ENCODE measurements at regions not wholly inside any gene's neighbourhood (a gene's known extent, or its start where the extent isn't known, plus 50 kb on each side); places are given as distances from the start of the nearest gene placed in this dataset.
"Not testable (repeated sequence)": the region's sequence is repeated elsewhere in the genome, so short reads cannot be mapped to it uniquely, and the experiment has no call there.

- no peak overlapping the region for H3K4me3 ChIP-seq (ENCODE audit: low read depth, low read length)
- DNase-seq (ENCODE audit: low read depth in 4 of 6, low spot score in 6 of 6): no peak
- 92% methylated on average over 20 of the region's 23 CpGs for whole genome bisulfite sequencing (ENCODE audit: insufficient coverage)
Observed at GRCh38 chr1:4127592-4128140, 227.6 kb upstream of the C1orf174 start.

DNA sequence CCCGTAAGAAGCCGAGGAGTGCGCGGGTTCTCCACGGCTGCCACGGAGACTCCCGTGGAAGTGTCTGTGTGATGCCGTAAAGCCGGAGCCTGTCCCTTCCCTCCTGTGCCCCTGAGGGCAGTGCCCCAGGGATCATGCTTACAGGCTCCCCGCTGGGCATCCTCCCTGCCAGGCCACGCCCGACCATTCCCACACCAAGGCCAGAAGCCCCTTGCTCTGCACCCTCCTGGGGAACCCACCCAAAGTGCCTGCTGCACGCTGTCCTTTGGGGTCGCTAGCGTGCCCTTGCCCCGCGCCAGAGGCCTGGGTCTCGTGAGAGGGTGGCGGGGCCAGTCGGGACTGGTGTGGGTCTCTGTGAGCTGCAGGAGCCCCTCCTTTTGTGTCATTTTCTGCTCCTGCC, 228.5 kb upstream of the C1orf174 start:
- Histone ChIP-seq H3K27ac (ENCODE audit: low read depth, low read length) (no peak overlapping the region), H3K36me3 (ENCODE audit: control insufficient read depth, insufficient read depth, low read length) (no peaks in the 10 kb centered on the region), H3K4me1 (ENCODE audit: control insufficient read depth, insufficient read depth, low read length) (peaks cover 20% of the 10 kb centered on the region), H3K27me3 (ENCODE audit: control insufficient read depth, insufficient read depth, low read length) (no peaks in the 10 kb centered on the region), H3K4me3 (ENCODE audit: low read depth, low read length) (no peak overlapping the region), H3K9me3 (ENCODE audit: control insufficient read depth, insufficient read depth, low read length) (no peaks in the 10 kb centered on the region)
- WGBS (ENCODE audit: insufficient coverage): 94% methylated on average over 20 of the region's 20 CpGs
- DNase-seq (ENCODE audit: low read depth in 4 of 6, low spot score in 6 of 6): no peak

More at GRCh38 chr1:4127592-4128140, 227.6 kb upstream of the C1orf174 start:
- Histone ChIP-seq H3K27me3 (ENCODE audit: control insufficient read depth, insufficient read depth, low read length) (no peaks in the 10 kb centered on the region), H3K27ac (ENCODE audit: low read depth, low read length) (no peak overlapping the region), H3K36me3 (ENCODE audit: control insufficient read depth, insufficient read depth, low read length) (no peaks in the 10 kb centered on the region), H3K9me3 (ENCODE audit: control insufficient read depth, insufficient read depth, low read length) (no peaks in the 10 kb centered on the region), H3K4me1 (ENCODE audit: control insufficient read depth, insufficient read depth, low read length) (peaks cover 10% of the 10 kb centered on the region)

GRCh38 chr1:4129693-4130092, 229.6 kb upstream of the C1orf174 start:
- Histone ChIP-seq H3K27me3 (ENCODE audit: control insufficient read depth, insufficient read depth, low read length) (no peaks in the 10 kb centered on the region), H3K4me1 (ENCODE audit: control insufficient read depth, insufficient read depth, low read length) (peaks cover 25% of the 10 kb centered on the region), H3K4me3 (ENCODE audit: low read depth, low read length) (no peak overlapping the region), H3K27ac (ENCODE audit: low read depth, low read length) (no peak overlapping the region), H3K9me3 (ENCODE audit: control insufficient read depth, insufficient read depth, low read length) (no peaks in the 10 kb centered on the region), H3K36me3 (ENCODE audit: control insufficient read depth, insufficient read depth, low read length) (no peaks in the 10 kb centered on the region)
- no peak for DNase-seq (ENCODE audit: low read depth in 4 of 6, low spot score in 6 of 6)
- WGBS (ENCODE audit: insufficient coverage): 92% methylated on average over 11 of the region's 11 CpGs

- Histone ChIP-seq H3K4me1 (ENCODE audit: control insufficient read depth, insufficient read depth, low read length) (peaks cover 25% of the 10 kb centered on the region), H3K4me3 (ENCODE audit: low read depth, low read length) (no peak overlapping the region), H3K36me3 (ENCODE audit: control insufficient read depth, insufficient read depth, low read length) (no peaks in the 10 kb centered on the region), H3K27ac (ENCODE audit: low read depth, low read length) (no peak overlapping the region), H3K27me3 (ENCODE audit: control insufficient read depth, insufficient read depth, low read length) (no peaks in the 10 kb centered on the region), H3K9me3 (ENCODE audit: control insufficient read depth, insufficient read depth, low read length) (no peaks in the 10 kb centered on the region)
- DNase-seq (ENCODE audit: low read depth in 4 of 6, low spot score in 6 of 6): no peak
- 89% methylated on average over 6 of the region's 6 CpGs for WGBS (ENCODE audit: insufficient coverage)
Observed at GRCh38 chr1:4130096-4130495, 230.0 kb upstream of the C1orf174 start.

DNA sequence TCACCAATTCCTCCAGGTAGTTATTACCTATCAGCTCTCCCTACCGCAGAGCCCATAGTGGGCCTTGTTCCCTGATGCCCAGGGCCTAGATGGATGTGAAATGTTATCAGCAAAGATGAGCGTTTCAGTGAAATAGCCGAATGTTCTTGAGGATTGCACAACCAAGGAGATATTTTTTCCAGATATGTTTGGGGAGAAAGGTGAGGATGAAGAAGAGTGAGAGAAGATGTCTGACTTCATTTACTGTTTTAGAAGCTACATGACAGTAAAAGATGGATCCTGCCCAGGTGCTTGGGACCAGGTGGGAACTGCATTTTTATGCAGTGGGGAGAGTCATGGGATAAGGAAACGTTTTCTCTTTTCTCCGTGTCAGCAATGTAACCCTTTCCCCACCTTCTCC, 231.7 kb upstream of the C1orf174 start:
- DNase-seq (ENCODE audit: low read depth in 4 of 6, low spot score in 6 of 6): no peak
- H3K27ac ChIP-seq (ENCODE audit: low read depth, low read length): no peak overlapping the region
- H3K4me1 ChIP-seq (ENCODE audit: control insufficient read depth, insufficient read depth, low read length): peaks cover 24% of the 10 kb centered on the region
- no peaks in the 10 kb centered on the region for H3K27me3 ChIP-seq (ENCODE audit: control insufficient read depth, insufficient read depth, low read length)
- no peaks in the 10 kb centered on the region for H3K36me3 ChIP-seq (ENCODE audit: control insufficient read depth, insufficient read depth, low read length)
- H3K4me3 ChIP-seq (ENCODE audit: low read depth, low read length): no peak overlapping the region
- H3K9me3 ChIP-seq (ENCODE audit: control insufficient read depth, insufficient read depth, low read length): no peaks in the 10 kb centered on the region
- WGBS (ENCODE audit: insufficient coverage): 82% methylated on average over 2 of the region's 5 CpGs

DNA sequence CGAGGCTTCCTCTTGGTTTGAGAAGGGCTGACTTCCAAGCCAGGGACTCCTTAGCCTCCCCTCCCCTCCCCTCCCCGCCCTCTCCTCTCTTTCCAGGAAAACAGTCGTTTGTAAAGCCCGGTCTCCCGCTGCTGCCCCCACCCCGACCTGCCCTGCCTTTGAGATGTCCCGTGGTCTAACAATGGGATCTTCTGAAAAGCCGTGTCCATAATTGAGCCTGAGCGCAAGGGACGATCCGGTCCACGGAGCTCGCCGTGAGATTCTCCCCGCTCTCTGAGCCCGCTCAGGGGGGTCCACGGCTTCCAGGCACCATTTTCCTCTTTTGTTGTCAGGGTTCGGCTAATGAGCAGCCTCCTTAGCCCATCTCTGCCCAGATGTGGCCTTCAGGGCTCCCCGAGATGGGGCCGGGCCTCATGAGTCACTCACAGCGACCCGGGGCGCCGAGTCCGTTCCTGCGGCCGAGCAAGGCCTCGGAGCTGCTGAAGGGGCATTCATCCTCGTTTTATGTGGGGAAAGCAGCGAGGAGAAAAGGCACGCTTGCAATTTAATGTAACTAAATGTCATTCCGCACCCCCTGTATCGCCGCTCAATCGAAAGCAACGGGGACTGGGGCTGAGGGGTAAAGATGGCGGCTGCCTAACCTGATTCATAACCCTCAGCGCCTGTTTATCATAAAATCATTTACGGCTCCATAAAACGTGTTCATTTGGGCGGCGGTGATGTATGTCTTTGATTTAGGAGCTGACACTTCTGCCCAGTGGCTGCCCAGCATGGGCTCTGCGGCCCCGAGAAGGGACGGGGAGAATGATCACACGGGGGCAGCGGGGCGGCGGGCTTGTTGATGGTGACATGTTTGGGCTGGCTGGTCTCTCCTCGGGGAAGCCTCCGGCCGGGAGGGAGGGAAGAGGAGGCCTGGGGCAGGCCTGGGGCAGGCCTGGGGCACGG, 232.6 kb upstream of the C1orf174 start:
- DNase-seq (ENCODE audit: low read depth in 4 of 6, low spot score in 6 of 6): peak in 1 of 6 donors; percentile 67
- H3K9me3 ChIP-seq (ENCODE audit: control insufficient read depth, insufficient read depth, low read length): no peaks in the 10 kb centered on the region
- H3K27ac ChIP-seq (ENCODE audit: low read depth, low read length): no peak overlapping the region
- H3K4me3 ChIP-seq (ENCODE audit: low read depth, low read length): no peak overlapping the region
- H3K36me3 ChIP-seq (ENCODE audit: control insufficient read depth, insufficient read depth, low read length): no peaks in the 10 kb centered on the region
- H3K27me3 ChIP-seq (ENCODE audit: control insufficient read depth, insufficient read depth, low read length): no peaks in the 10 kb centered on the region
- H3K4me1 ChIP-seq (ENCODE audit: control insufficient read depth, insufficient read depth, low read length): peaks cover 25% of the 10 kb centered on the region
- whole genome bisulfite sequencing (ENCODE audit: insufficient coverage): 26% methylated on average over 41 of the region's 53 CpGs

- Histone ChIP-seq H3K27me3 (ENCODE audit: control insufficient read depth, insufficient read depth, low read length) (no peaks in the 10 kb centered on the region), H3K36me3 (ENCODE audit: control insufficient read depth, insufficient read depth, low read length) (no peaks in the 10 kb centered on the region), H3K27ac (ENCODE audit: low read depth, low read length) (no peak overlapping the region), H3K9me3 (ENCODE audit: control insufficient read depth, insufficient read depth, low read length) (no peaks in the 10 kb centered on the region), H3K4me1 (ENCODE audit: control insufficient read depth, insufficient read depth, low read length) (peaks cover 26% of the 10 kb centered on the region), H3K4me3 (ENCODE audit: low read depth, low read length) (no peak overlapping the region)
- 52% methylated on average over 8 of the region's 24 CpGs for WGBS (ENCODE audit: insufficient coverage)
- peak in 1 of 6 donors; percentile 54 for DNase-seq (ENCODE audit: low read depth in 4 of 6, low spot score in 6 of 6)
Observed at GRCh38 chr1:4133297-4133938, 233.3 kb upstream of the C1orf174 start.

DNA sequence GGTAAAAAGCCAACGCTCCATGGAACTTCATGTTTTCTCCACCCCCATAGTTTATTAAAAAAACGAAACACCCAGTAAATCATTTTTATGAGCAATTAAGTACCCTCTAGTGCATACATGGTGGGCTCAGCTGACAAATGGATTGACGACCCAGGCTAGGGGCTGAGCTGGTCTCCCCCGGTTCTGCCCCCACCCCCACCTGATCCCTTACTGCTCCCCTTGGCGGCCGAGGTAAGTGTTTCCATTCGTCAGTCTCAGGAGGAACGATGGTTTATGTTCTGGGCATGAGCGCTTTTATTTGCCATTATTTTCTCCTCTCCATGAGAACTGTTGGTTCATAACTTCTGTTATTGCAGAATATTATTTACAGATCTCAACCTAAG, 233.9 kb upstream of the C1orf174 start:
- H3K4me3 ChIP-seq (ENCODE audit: low read depth, low read length): no peak overlapping the region
- DNase-seq (ENCODE audit: low read depth in 4 of 6, low spot score in 6 of 6): peak in 1 of 6 donors; percentile 91
- H3K4me1 ChIP-seq (ENCODE audit: control insufficient read depth, insufficient read depth, low read length): peaks cover 26% of the 10 kb centered on the region
- 34% methylated on average over 3 of the region's 9 CpGs for WGBS (ENCODE audit: insufficient coverage)
- H3K27ac ChIP-seq (ENCODE audit: low read depth, low read length): no peak overlapping the region
- no peaks in the 10 kb centered on the region for H3K36me3 ChIP-seq (ENCODE audit: control insufficient read depth, insufficient read depth, low read length)
- H3K27me3 ChIP-seq (ENCODE audit: control insufficient read depth, insufficient read depth, low read length): no peaks in the 10 kb centered on the region
- no peaks in the 10 kb centered on the region for H3K9me3 ChIP-seq (ENCODE audit: control insufficient read depth, insufficient read depth, low read length)

DNA sequence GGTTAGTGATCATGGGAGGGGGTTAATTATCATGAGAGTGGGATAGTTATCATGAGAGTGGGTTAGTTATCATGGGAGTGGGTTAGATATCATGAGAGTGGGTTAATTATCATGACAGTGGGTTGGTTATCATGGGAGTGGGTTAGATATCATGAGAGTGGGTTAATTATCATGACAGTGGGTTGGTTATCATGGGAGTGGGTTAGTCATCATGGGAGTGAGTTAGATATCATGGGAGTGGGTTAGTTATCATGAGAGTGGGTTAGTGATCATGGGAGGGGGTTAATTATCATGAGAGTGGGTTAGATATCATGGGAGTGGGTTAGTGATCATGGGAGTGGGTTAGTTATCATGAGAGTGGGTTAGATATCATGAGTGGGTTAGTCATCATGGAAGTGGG, 235.8 kb upstream of the C1orf174 start:
- H3K4me1 ChIP-seq (ENCODE audit: control insufficient read depth, insufficient read depth, low read length): peaks cover 26% of the 10 kb centered on the region
- not testable (repeated sequence) for H3K27me3 ChIP-seq (ENCODE audit: control insufficient read depth, insufficient read depth, low read length); DNase-seq (ENCODE audit: low read depth in 4 of 6, low spot score in 6 of 6); H3K36me3 ChIP-seq (ENCODE audit: control insufficient read depth, insufficient read depth, low read length); H3K27ac ChIP-seq (ENCODE audit: low read depth, low read length); H3K9me3 ChIP-seq (ENCODE audit: control insufficient read depth, insufficient read depth, low read length); H3K4me3 ChIP-seq (ENCODE audit: low read depth, low read length)

Data from spinal cord (tissue), 9 donors.